GM04504 (cell line): ENCODE measurements at regions not wholly inside any gene's neighbourhood (a gene's known extent, or its start where the extent isn't known, plus 50 kb on each side); places are given as distances from the start of the nearest gene placed in this dataset.
"Not testable (repeated sequence)": the region's sequence is repeated elsewhere in the genome, so short reads cannot be mapped to it uniquely, and the experiment has no call there.

Source experiments
- DNase-seq: peaks from one replicate; pipeline ENCODE4 v3.0.0-alpha.2; 2012; ENCODE audit warnings: low read depth

GRCh38 chr10:42187501-42188195 is 450.7 kb downstream of the ZNF33B start:
- not testable (repeated sequence) for DNase-seq

GRCh38 chr10:42177793-42178689 is 460.3 kb downstream of the ZNF33B start:
- peak; percentile 14 for DNase-seq

- DNase-seq = no peak
Measured at GRCh38 chr10:42177077-42177792, 461.1 kb downstream of the ZNF33B start.

- DNase-seq = no peak
Measured at GRCh38 chr10:42150428-42151061, 487.8 kb downstream of the ZNF33B start.

GRCh38 chr10:42149722-42150427 is 488.5 kb downstream of the ZNF33B start:
- no peak for DNase-seq

- DNase-seq = peak; percentile 0
Measured at GRCh38 chr10:42149027-42149700, 489.2 kb downstream of the ZNF33B start.

- not testable (repeated sequence) for DNase-seq
Measured at GRCh38 chr10:42146165-42146564, 492.2 kb downstream of the ZNF33B start.

- not testable (repeated sequence) for DNase-seq
Measured at GRCh38 chr10:42138023-42138422, 500.3 kb downstream of the ZNF33B start.

- no peak for DNase-seq
Measured at GRCh38 chr10:42113158-42113450, 525.3 kb downstream of the ZNF33B start.

- DNase-seq = no peak
Measured at GRCh38 chr10:42112331-42113157, 525.8 kb downstream of the ZNF33B start.

GRCh38 chr10:42111661-42112330 is 526.6 kb downstream of the ZNF33B start:
- no peak for DNase-seq

- no peak for DNase-seq
Measured at GRCh38 chr10:42111076-42111475, 527.3 kb downstream of the ZNF33B start.
